ENCODE measurements at regions not wholly inside any gene's neighbourhood (a gene's known extent, or its start where the extent isn't known, plus 50 kb on each side); places are given as distances from the start of the nearest gene placed in this dataset.

GRCh38 chr11:134880788-134881187, 468.7 kb upstream of the B3GAT1 start:
- TF ChIP-seq POLR2A (IDR thresholded peaks at IDR 0.05; ENCODE audit: extremely low read depth, insufficient read length): no peak
- no peak for TF ChIP-seq CTCF (IDR thresholded peaks at IDR 0.05; ENCODE audit: low read depth, low read length)
- no peak for TF ChIP-seq MYC (IDR thresholded peaks at IDR 0.05; ENCODE audit: low read depth, low read length)
- TF ChIP-seq MAX (IDR thresholded peaks at IDR 0.05; ENCODE audit: low read depth, low read length): no peak

Data from NB4 (cell line).